Liver (tissue), 3 donors: ENCODE measurements at regions not wholly inside any gene's neighbourhood (a gene's known extent, or its start where the extent isn't known, plus 50 kb on each side); places are given as distances from the start of the nearest gene placed in this dataset.

Experiments used
- ATF3 ChIP-seq: IDR thresholded peaks from 2 replicates; pipeline ENCODE4 v1.6.1; 2016; ENCODE audit warnings: antibody characterized with exemption
- CTCF ChIP-seq: fragments of 150-350 bp; IDR thresholded peaks from 2 replicates; pipeline ENCODE4 v1.5.1; 2017; ENCODE audit warnings: improper control_type of control experiment, low read depth, low read length; ENCODE audit not compliant: missing input control
- EGR1 ChIP-seq, 2 donors: IDR thresholded peaks; 2 replicates each; pipeline ENCODE4 v1.6.1; 2016 to 2018; ENCODE audit warnings: antibody characterized with exemption in 2 of 2, low read depth in 2 of 2
- FOXA1 ChIP-seq: IDR thresholded peaks from 2 replicates; pipeline ENCODE4 v1.6.1; 2016; ENCODE audit warnings: antibody characterized with exemption
- GABPA ChIP-seq, 2 donors: IDR thresholded peaks in 1 of 2; conservative IDR thresholded peaks in 1 of 2; 2 replicates each; pipeline ENCODE4 v1.6.1; 2016; ENCODE audit warnings: antibody characterized with exemption in 2 of 2, mild to moderate bottlenecking in 1 of 2, moderate library complexity in 1 of 2
- JUND ChIP-seq, 2 donors: IDR thresholded peaks; 2 replicates each; pipeline ENCODE4 v1.6.1; 2016; ENCODE audit warnings: antibody characterized with exemption in 2 of 2
- MAX ChIP-seq: IDR thresholded peaks from 2 replicates; pipeline ENCODE4 v1.6.1; 2016; ENCODE audit warnings: antibody characterized with exemption
- RAD21 ChIP-seq, 2 donors: IDR thresholded peaks; 2 replicates each; pipeline ENCODE4 v1.6.1; 2016; ENCODE audit warnings: antibody characterized with exemption in 2 of 2, mild to moderate bottlenecking in 2 of 2
- REST ChIP-seq: IDR thresholded peaks from 2 replicates; pipeline ENCODE4 v1.6.1; 2016; ENCODE audit warnings: antibody characterized with exemption, mild to moderate bottlenecking
- SP1 ChIP-seq: IDR thresholded peaks from 2 replicates; pipeline ENCODE4 v1.6.1; 2018; ENCODE audit warnings: antibody characterized with exemption, mild to moderate bottlenecking
- YY1 ChIP-seq: IDR thresholded peaks from 2 replicates; pipeline ENCODE4 v1.6.1; 2016; ENCODE audit warnings: antibody characterized with exemption, mild to moderate bottlenecking
- ZBTB33 ChIP-seq: IDR thresholded peaks from 2 replicates; pipeline ENCODE4 v1.6.1; 2016; ENCODE audit warnings: antibody characterized with exemption
- donor health status: healthy.
- donor health status: healthy.

- no peak for TF ChIP-seq FOXA1
- no peak for TF ChIP-seq ATF3
- no peak for TF ChIP-seq CTCF
- TF ChIP-seq RAD21 (IDR thresholded peaks at IDR 0.05) = no peak
- TF ChIP-seq REST = no peak
- no peak for TF ChIP-seq MAX
- no peak for TF ChIP-seq JUND (IDR thresholded peaks at IDR 0.05)
- TF ChIP-seq EGR1 (IDR thresholded peaks at IDR 0.05; ENCODE audit: low read depth in 2 of 2) = no peak
- no peak for TF ChIP-seq SP1
- no peak for TF ChIP-seq YY1
- TF ChIP-seq GABPA (IDR thresholded peaks at IDR 0.05 in 1 of 2, conservative IDR thresholded peaks at IDR 0.05 in 1 of 2) = no peak
- TF ChIP-seq ZBTB33 = no peak
These were observed 132.6 kb upstream of the DUSP10 start for GRCh38 chr1:221874285-221875003.
